ENCODE measurements at regions not wholly inside any gene's neighbourhood (a gene's known extent, or its start where the extent isn't known, plus 50 kb on each side); places are given as distances from the start of the nearest gene placed in this dataset.

GRCh38 chr9:73523391-73523790, 371.7 kb downstream of the ANXA1 start:
- DNase-seq (ENCODE audit: low read depth in 2 of 2), result no peak
- no peak for TF ChIP-seq CTCF (IDR thresholded peaks at IDR 0.05; ENCODE audit: low read depth, low read length)

GRCh38 chr9:73525350-73525749, 373.7 kb downstream of the ANXA1 start:
- DNase-seq (ENCODE audit: low read depth in 2 of 2), result no peak
- no peak for TF ChIP-seq CTCF (IDR thresholded peaks at IDR 0.05; ENCODE audit: low read depth, low read length)
- no peak overlapping the region for H3K4me3 ChIP-seq (replicated peaks in 1 of 2; ENCODE audit: low read depth in 2 of 2, low read length in 2 of 2)

More at GRCh38 chr9:73523391-73523790, 371.7 kb downstream of the ANXA1 start:
- no peak overlapping the region for H3K4me3 ChIP-seq (replicated peaks in 1 of 2; ENCODE audit: low read depth in 2 of 2, low read length in 2 of 2)

- TF ChIP-seq CTCF (IDR thresholded peaks at IDR 0.05; ENCODE audit: low read depth, low read length), result no peak
- DNase-seq (ENCODE audit: low read depth in 2 of 2), result no peak
- H3K4me3 ChIP-seq (replicated peaks in 1 of 2; ENCODE audit: low read depth in 2 of 2, low read length in 2 of 2), result no peak overlapping the region
These were observed 375.9 kb downstream of the ANXA1 start for GRCh38 chr9:73527521-73527920.

GRCh38 chr9:73528926-73529325, 377.3 kb downstream of the ANXA1 start:
- no peak overlapping the region for H3K4me3 ChIP-seq (replicated peaks in 1 of 2; ENCODE audit: low read depth in 2 of 2, low read length in 2 of 2)
- no peak for DNase-seq (ENCODE audit: low read depth in 2 of 2)
- no peak for TF ChIP-seq CTCF (IDR thresholded peaks at IDR 0.05; ENCODE audit: low read depth, low read length)

- no peak for DNase-seq (ENCODE audit: low read depth in 2 of 2)
- no peak overlapping the region for H3K4me3 ChIP-seq (replicated peaks in 1 of 2; ENCODE audit: low read depth in 2 of 2, low read length in 2 of 2)
- no peak for TF ChIP-seq CTCF (IDR thresholded peaks at IDR 0.05; ENCODE audit: low read depth, low read length)
These were observed 378.0 kb downstream of the ANXA1 start for GRCh38 chr9:73529666-73530065.

- no peak overlapping the region for H3K4me3 ChIP-seq (replicated peaks in 1 of 2; ENCODE audit: low read depth in 2 of 2, low read length in 2 of 2)
- no peak for TF ChIP-seq CTCF (IDR thresholded peaks at IDR 0.05; ENCODE audit: low read depth, low read length)
- DNase-seq (ENCODE audit: low read depth in 2 of 2), result no peak
These were observed 379.4 kb downstream of the ANXA1 start for GRCh38 chr9:73531051-73531532.

- TF ChIP-seq CTCF (IDR thresholded peaks at IDR 0.05; ENCODE audit: low read depth, low read length), result no peak
- DNase-seq (ENCODE audit: low read depth in 2 of 2), result no peak
- H3K4me3 ChIP-seq (replicated peaks in 1 of 2; ENCODE audit: low read depth in 2 of 2, low read length in 2 of 2), result no peak overlapping the region
These were observed 380.0 kb downstream of the ANXA1 start for GRCh38 chr9:73531658-73532057.
